ENCODE measurements at regions not wholly inside any gene's neighbourhood (a gene's known extent, or its start where the extent isn't known, plus 50 kb on each side); places are given as distances from the start of the nearest gene placed in this dataset.
"Not testable (repeated sequence)": the region's sequence is repeated elsewhere in the genome, so short reads cannot be mapped to it uniquely, and the experiment has no call there.

DNA sequence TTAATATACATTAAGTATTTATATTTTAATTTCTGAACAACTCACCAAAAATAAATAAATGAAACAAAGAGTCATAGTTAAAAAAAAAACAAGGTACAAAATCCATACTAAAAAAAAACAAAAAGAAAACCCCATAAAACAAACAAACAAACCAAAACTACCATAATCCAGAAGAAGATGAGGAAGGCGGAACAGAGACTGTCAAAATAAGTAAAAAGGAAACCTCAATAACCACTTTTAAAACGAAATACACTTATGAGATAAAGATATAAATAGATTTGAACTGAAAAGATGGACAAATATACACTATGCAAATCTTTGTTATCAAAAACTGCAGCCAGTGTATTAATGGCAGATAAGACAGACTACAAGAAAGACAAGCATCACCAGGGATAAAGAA, 103.3 kb downstream of the POTEB3 start:
- TF ChIP-seq JUNB (IDR thresholded peaks at IDR 0.05); NFIC (IDR thresholded peaks at IDR 0.05; ENCODE audit: low read depth, low read length); RELA (IDR thresholded peaks at IDR 0.05; ENCODE audit: borderline replicate concordance, partially characterized antibody); MYC (IDR thresholded peaks at IDR 0.05; ENCODE audit: insufficient read depth, insufficient read length, insufficient replicate concordance, low read length, severe bottlenecking); YY1 (IDR thresholded peaks at IDR 0.05; ENCODE audit: low read depth, low read length); POLR2AphosphoS5 (IDR thresholded peaks at IDR 0.05; ENCODE audit: low read length); RCOR1 (conservative IDR thresholded peaks at IDR 0.05; ENCODE audit: low read depth, low read length): not testable (repeated sequence)
